OCI-LY3 (cell line): ENCODE measurements at regions not wholly inside any gene's neighbourhood (a gene's known extent, or its start where the extent isn't known, plus 50 kb on each side); places are given as distances from the start of the nearest gene placed in this dataset.

Source experiments
- CTCF ChIP-seq: fragments of 200-600, 300-600 bp; sonication (generic); IDR thresholded peaks from 2 replicates; pipeline ENCODE4 v1.5.1; 2014; ENCODE audit warnings: antibody characterized with exemption, low read length, low read depth
- EZH2phosphoT487 ChIP-seq: fragments of 200-600 bp; shearing (Covaris generic); IDR thresholded peaks from 2 replicates; pipeline ENCODE4 v1.6.1; 2018; ENCODE audit warnings: antibody characterized with exemption, mixed run types, low read depth

GRCh38 chr3:168250415-168250861, 154.7 kb upstream of the GOLIM4 start:
- TF ChIP-seq CTCF (no peak), EZH2phosphoT487 (no peak)
